Right lobe of liver (tissue), 6 donors: ENCODE measurements at regions not wholly inside any gene's neighbourhood (a gene's known extent, or its start where the extent isn't known, plus 50 kb on each side); places are given as distances from the start of the nearest gene placed in this dataset.
"Not testable (repeated sequence)": the region's sequence is repeated elsewhere in the genome, so short reads cannot be mapped to it uniquely, and the experiment has no call there.

Experiments used
- ATAC-seq, 4 donors: fragments of 200-7000 bp; cut with Tn5 transposase; one replicate each; pipeline ENCODE4 v1.9.1; 2020; ENCODE audit warnings: mild to moderate bottlenecking in 4 of 4, moderate library complexity in 4 of 4
- DNase-seq, 3 donors: peaks; one replicate each; pipeline ENCODE4 v3.0.0-alpha.2; 2020
- H3K27ac ChIP-seq, 3 donors: fragments of 200-600 bp; one replicate each; pipeline ENCODE4 v1.8.0; 2022
- H3K27me3 ChIP-seq, 2 donors: fragments of 200-600 bp; one replicate each; pipeline ENCODE4 v1.8.0; 2022
- H3K36me3 ChIP-seq, 4 donors: fragments of 200-600 bp; sonication (generic) in 1 of 4; one replicate each; pipeline versions ENCODE4 v1.5.1 to v1.8.0; 2017 to 2022; ENCODE audit warnings: control low read depth in 1 of 4
- H3K4me1 ChIP-seq, 4 donors: fragments of 200-600 bp; sonication (generic) in 1 of 4; one replicate each; pipeline versions ENCODE4 v1.5.1 to v1.8.0; 2017 to 2022; ENCODE audit warnings: control low read depth in 1 of 4
- H3K4me3 ChIP-seq, 3 donors: fragments of 200-600 bp; one replicate each; pipeline ENCODE4 v1.8.0; 2022
- H3K9me3 ChIP-seq, 4 donors: fragments of 200-600 bp; sonication (generic) in 1 of 4; one replicate each; pipeline versions ENCODE4 v1.5.1 to v1.8.0; 2017 to 2022; ENCODE audit warnings: control low read depth in 1 of 4
- POLR2A ChIP-seq: fragments of 450-650 bp; IDR thresholded peaks from one replicate; pipeline ENCODE4 v1.6.1; 2017; ENCODE audit warnings: antibody characterized with exemption, mild to moderate bottlenecking
- WGBS: methylation state at CpG from one replicate; pipeline ENCODE4 v1.1.6; 2018; ENCODE audit warnings: low coverage, low lambda C conversion rate; ENCODE audit not compliant: insufficient coverage; ENCODE audit errors: missing lambda C conversion rate; 5-methylcytosine and 5-hydroxymethylcytosine counted together
- intact Hi-C, 2 donors: fragments of 100-400 bp; cut with DNase I; formaldehyde crosslinking; loops; one replicate each; pipeline versions ENCODE4 v1.11.2 to v1.14.1; 2022
- TF ChIP-seq, protein P1 (sequence below), 4 donors: fragments of 200-600 bp in 3 of 4; fragments of 450-650 bp in 1 of 4; IDR thresholded peaks; one replicate each; pipeline versions ENCODE4 v1.5.1 to v1.8.0; 2016 to 2022; ENCODE audit warnings: antibody characterized with exemption in 4 of 4, mild to moderate bottlenecking in 2 of 4
- donor health status: DM: no; HTN: yes; CAD: no.
- donor health status: DM: no; HTN: no; CAD: no.
- donor health status: DM: no; HTN: no; CAD: no.
- donor health status: DM: no; HTN: yes; CAD: no.
- donor health status: DM: no; HTN: yes; CAD: no.

DNA sequence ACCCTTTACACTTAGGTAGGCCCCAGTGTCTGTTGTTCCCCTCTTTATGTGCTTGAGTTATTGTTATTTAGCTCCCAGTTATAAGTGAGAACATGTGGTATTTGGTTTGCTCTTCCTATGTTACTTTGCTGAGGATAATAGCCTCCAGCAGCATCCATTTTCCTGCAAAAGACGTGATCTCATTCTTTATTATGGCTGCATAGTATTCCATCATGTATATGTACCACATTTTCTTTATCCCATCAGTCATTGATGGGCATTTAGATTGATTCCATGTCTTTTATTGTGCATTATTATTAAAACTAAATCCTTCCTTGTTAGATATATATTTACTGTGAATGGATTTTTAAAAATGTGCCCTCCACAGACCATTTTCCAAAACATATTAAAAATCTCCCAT, 1137.3 kb upstream of the ADGRB3 start:
- 55% methylated on average over 1 of the region's 1 CpG for WGBS
- Histone ChIP-seq H3K27me3 (no peaks in the 10 kb centered on the region), H3K4me1 (no peaks in the 10 kb centered on the region), H3K36me3 (no peaks in the 10 kb centered on the region), H3K27ac (no peak overlapping the region), H3K9me3 (no peaks in the 10 kb centered on the region), H3K4me3 (no peak overlapping the region)
- ATAC-seq = no peak
- intact Hi-C loops = no loop called here
- no peak for DNase-seq
- no peak for TF ChIP-seq POLR2A
- TF ChIP-seq, protein P1, sequence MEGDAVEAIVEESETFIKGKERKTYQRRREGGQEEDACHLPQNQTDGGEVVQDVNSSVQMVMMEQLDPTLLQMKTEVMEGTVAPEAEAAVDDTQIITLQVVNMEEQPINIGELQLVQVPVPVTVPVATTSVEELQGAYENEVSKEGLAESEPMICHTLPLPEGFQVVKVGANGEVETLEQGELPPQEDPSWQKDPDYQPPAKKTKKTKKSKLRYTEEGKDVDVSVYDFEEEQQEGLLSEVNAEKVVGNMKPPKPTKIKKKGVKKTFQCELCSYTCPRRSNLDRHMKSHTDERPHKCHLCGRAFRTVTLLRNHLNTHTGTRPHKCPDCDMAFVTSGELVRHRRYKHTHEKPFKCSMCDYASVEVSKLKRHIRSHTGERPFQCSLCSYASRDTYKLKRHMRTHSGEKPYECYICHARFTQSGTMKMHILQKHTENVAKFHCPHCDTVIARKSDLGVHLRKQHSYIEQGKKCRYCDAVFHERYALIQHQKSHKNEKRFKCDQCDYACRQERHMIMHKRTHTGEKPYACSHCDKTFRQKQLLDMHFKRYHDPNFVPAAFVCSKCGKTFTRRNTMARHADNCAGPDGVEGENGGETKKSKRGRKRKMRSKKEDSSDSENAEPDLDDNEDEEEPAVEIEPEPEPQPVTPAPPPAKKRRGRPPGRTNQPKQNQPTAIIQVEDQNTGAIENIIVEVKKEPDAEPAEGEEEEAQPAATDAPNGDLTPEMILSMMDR (IDR thresholded peaks at IDR 0.05) = no peak

DNA sequence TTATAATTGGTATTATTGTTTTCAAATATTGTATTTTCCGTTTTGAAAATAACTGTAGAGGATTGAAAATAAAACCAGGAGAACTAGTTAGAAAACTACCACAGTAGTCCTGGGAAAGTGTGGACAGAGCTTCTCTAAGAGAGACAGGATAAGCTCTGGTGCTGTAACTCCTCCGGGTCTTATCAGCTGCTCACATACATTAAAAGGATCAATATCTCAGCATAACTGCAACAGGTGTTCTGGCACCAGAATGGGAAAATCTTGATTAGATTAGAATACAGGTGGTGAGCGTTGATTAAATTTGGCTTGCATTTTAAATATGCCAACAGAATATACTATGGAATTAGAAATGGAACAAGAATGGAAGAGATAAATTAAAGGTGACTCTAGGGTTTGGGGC, 1138.9 kb upstream of the ADGRB3 start:
- H3K4me3 ChIP-seq = no peak overlapping the region
- no peaks in the 10 kb centered on the region for H3K27me3 ChIP-seq
- WGBS = 44% methylated on average over 3 of the region's 3 CpGs
- no peak for ATAC-seq
- intact Hi-C loops = no loop called here
- no peaks in the 10 kb centered on the region for H3K4me1 ChIP-seq
- DNase-seq = no peak
- H3K36me3 ChIP-seq = no peaks in the 10 kb centered on the region
- H3K27ac ChIP-seq = no peak overlapping the region
- no peak for TF ChIP-seq POLR2A
- TF ChIP-seq, protein P1 (IDR thresholded peaks at IDR 0.05) = no peak
- no peaks in the 10 kb centered on the region for H3K9me3 ChIP-seq

GRCh38 chr6:67493682-67494081, 1141.4 kb upstream of the ADGRB3 start:
- ATAC-seq (no peak), DNase-seq (no peak)
- Histone ChIP-seq H3K36me3 (no peaks in the 10 kb centered on the region), H3K4me1 (no peaks in the 10 kb centered on the region), H3K9me3 (no peaks in the 10 kb centered on the region), H3K27me3 (no peaks in the 10 kb centered on the region), H3K27ac (no peak overlapping the region), H3K4me3 (no peak overlapping the region)
- no peak for TF ChIP-seq POLR2A
- TF ChIP-seq, protein P1 (IDR thresholded peaks at IDR 0.05) = no peak
- intact Hi-C loops = no loop called here

DNA sequence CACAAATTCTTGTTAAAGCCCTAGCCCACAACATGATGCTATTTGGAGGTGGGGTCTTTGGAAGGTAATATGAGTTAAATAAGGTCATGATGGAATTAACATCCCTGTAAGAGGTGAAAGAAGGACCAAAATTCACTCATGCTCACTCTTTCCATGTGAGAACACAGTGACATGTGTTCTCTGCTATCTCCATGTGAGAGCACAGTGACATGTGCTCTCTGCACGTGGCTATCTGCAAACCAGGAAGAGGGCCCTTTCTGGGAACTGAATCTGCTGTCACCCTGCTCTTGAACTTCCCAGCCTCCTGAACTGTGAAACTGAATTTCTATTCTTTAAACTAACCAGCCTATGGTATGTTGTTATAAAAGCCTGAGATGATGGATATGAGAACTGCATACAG, 1159.4 kb upstream of the ADGRB3 start:
- Histone ChIP-seq H3K27me3 (no peaks in the 10 kb centered on the region), H3K4me3 (no peak overlapping the region), H3K36me3 (no peaks in the 10 kb centered on the region), H3K4me1 (no peaks in the 10 kb centered on the region), H3K9me3 (no peaks in the 10 kb centered on the region), H3K27ac (no peak overlapping the region)
- WGBS = 20% methylated on average over 1 of the region's 1 CpG
- ATAC-seq (no peak), DNase-seq (no peak)
- intact Hi-C loops = no loop called here
- TF ChIP-seq POLR2A = no peak
- TF ChIP-seq, protein P1 (IDR thresholded peaks at IDR 0.05) = no peak

- intact Hi-C loops = no loop called here
- DNase-seq (no peak), ATAC-seq (no peak)
- TF ChIP-seq, protein P1 (IDR thresholded peaks at IDR 0.05) = no peak
- TF ChIP-seq POLR2A = no peak
- Histone ChIP-seq H3K4me1 (no peaks in the 10 kb centered on the region), H3K9me3 (no peaks in the 10 kb centered on the region), H3K27ac (no peak overlapping the region), H3K36me3 (no peaks in the 10 kb centered on the region), H3K4me3 (no peak overlapping the region), H3K27me3 (no peaks in the 10 kb centered on the region)
- WGBS = 45% methylated on average over 7 of the region's 7 CpGs
Measured at GRCh38 chr6:67467341-67467740, 1167.7 kb upstream of the ADGRB3 start.

DNA sequence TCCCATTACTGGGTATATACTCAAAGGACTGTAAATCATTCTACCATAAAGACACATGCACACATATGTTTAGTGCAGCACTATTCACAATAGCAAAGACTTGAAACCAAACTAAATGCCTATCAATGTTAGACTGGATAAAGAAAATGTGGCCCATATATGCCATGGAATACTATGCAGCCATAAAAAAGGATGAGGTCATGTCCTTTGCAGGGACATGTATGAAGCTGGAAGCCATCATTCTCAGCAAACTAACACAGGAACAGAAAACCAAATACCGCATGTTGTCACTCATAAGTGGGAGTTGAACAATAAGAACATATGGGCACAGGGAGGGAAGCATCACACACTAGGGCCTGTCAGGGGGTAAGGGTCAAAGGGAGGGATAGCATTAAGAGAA, 1172.4 kb upstream of the ADGRB3 start:
- H3K4me1 ChIP-seq, ATAC-seq, H3K36me3 ChIP-seq, H3K4me3 ChIP-seq, DNase-seq, H3K27ac ChIP-seq, H3K27me3 ChIP-seq, intact Hi-C loops, H3K9me3 ChIP-seq: not testable (repeated sequence)
- 100% methylated on average over 1 of the region's 1 CpG for WGBS
